HCT116 (cell line): ENCODE measurements at regions not wholly inside any gene's neighbourhood (a gene's known extent, or its start where the extent isn't known, plus 50 kb on each side); places are given as distances from the start of the nearest gene placed in this dataset.

ENCODE experiments used
- ATAC-seq: fragments of 200-7000 bp; cut with Tn5 transposase; 2 replicates; pipeline ENCODE4 v1.9.1; 2020; ENCODE audit warnings: mild to moderate bottlenecking, moderate library complexity
- BruUV-seq: library from RNA; stranded (reverse); fragments of 400-500 nt; replicated peaks from 2 replicates; lab custom pipeline; 2021; lab: Mats Ljungman, UMichigan
- CTCF ChIA-PET: fragments of 300-600 bp; sonication (Branson Sonifier 250); formaldehyde crosslinking; loops from one replicate; lab custom pipeline; 2021; ENCODE audit warnings: antibody characterized with exemption; lab: Charles Lee
- POLR2A ChIA-PET: fragments of 300-600, 350-600 bp; sonication (Branson Sonifier 250); formaldehyde crosslinking; loops from one replicate; lab custom pipeline; 2021; ENCODE audit warnings: antibody characterized with exemption; lab: Charles Lee
- RAD21 ChIA-PET, 2 experiments: fragments of 300-600 bp; sonication (Branson Sonifier 250); formaldehyde crosslinking; loops; one replicate each; lab custom pipeline; 2023; ENCODE audit warnings: low total read pairs in 2 of 2; ENCODE audit not compliant: uncharacterized antibody in 2 of 2, unreplicated experiment in 2 of 2, low non-redundant PET in 1 of 2; lab: Charles Lee
- DNase-seq: peaks from one replicate; pipeline ENCODE4 v3.0.0-alpha.2; 2010; ENCODE audit warnings: low read depth, low spot score
- H2AFZ ChIP-seq: fragments of 200-600 bp; shearing (Covaris generic), sonication (generic); 2 replicates; pipeline ENCODE4 v1.6.1; 2017; ENCODE audit warnings: low read depth, mixed run types, mixed read lengths, antibody characterized with exemption, low read length; ENCODE audit not compliant: poor library complexity, severe bottlenecking
- H3K27ac ChIP-seq: 2 replicates; pipeline ENCODE4 v1.5.1; 2012; ENCODE audit warnings: low read depth, low read length
- H3K27me3 ChIP-seq: fragments of 200-600 bp; sonication (generic); 2 replicates; pipeline ENCODE4 v1.6.1; 2016; ENCODE audit warnings: mixed run types, low read length, mixed read lengths; ENCODE audit not compliant: insufficient read depth
- H3K36me3 ChIP-seq, 2 experiments: fragments of 200-500 bp in 1 of 2; fragments of 200-600 bp in 1 of 2; sonication (Bioruptor generic) in 1 of 2; sonication (generic) in 1 of 2; 2 replicates each; pipeline versions ENCODE4 v1.5.1 to v1.6.1; 2014 to 2016; ENCODE audit warnings: low read length in 2 of 2, inconsistent platforms in 1 of 2, mixed read lengths in 1 of 2, mixed run types in 1 of 2; ENCODE audit not compliant: insufficient read depth in 2 of 2, control insufficient read depth in 1 of 2
- H3K4me1 ChIP-seq, 2 experiments: fragments of 200-600 bp in 1 of 2; sonication (generic) in 1 of 2; 2 replicates each; pipeline versions ENCODE4 v1.5.1 to v1.6.1; 2012 to 2017; ENCODE audit warnings: low read length in 2 of 2, inconsistent platforms in 1 of 2, mild to moderate bottlenecking in 1 of 2, mixed read lengths in 1 of 2, mixed run types in 1 of 2, moderate library complexity in 1 of 2; ENCODE audit not compliant: insufficient read depth in 2 of 2, control insufficient read depth in 1 of 2
- H3K4me2 ChIP-seq: fragments of 200-600 bp; sonication (generic); 2 replicates; pipeline ENCODE4 v1.6.1; 2017; ENCODE audit warnings: mixed run types, low read length, mixed read lengths
- H3K4me3 ChIP-seq, 2 experiments: fragments of 200-600 bp in 1 of 2; sonication (generic) in 1 of 2; replicated peaks in 1 of 2; 2 replicates each; pipeline ENCODE4 v1.5.1; 2011 to 2016; ENCODE audit warnings: low read length in 2 of 2, control low read depth in 1 of 2, low read depth in 1 of 2, mild to moderate bottlenecking in 1 of 2, mixed read lengths in 1 of 2, mixed run types in 1 of 2
- H3K79me2 ChIP-seq: fragments of 200-600 bp; sonication (generic); 2 replicates; pipeline ENCODE4 v1.6.1; 2017; ENCODE audit warnings: mild to moderate bottlenecking, mixed run types, low read length, moderate library complexity, mixed read lengths; ENCODE audit not compliant: insufficient read depth
- H3K9ac ChIP-seq: fragments of 200-600 bp; sonication (generic); 2 replicates; pipeline ENCODE4 v1.6.1; 2016; ENCODE audit warnings: low read length, mixed read lengths
- H3K9me2 ChIP-seq: fragments of 200-600 bp; sonication (generic), shearing (Covaris generic); 2 replicates; pipeline ENCODE4 v1.6.1; 2017; ENCODE audit warnings: mixed run types, mild to moderate bottlenecking, moderate library complexity; ENCODE audit not compliant: insufficient read depth
- H3K9me3 ChIP-seq, 2 experiments: fragments of 200-500 bp in 1 of 2; fragments of 200-600 bp in 1 of 2; sonication (Bioruptor generic) in 1 of 2; sonication (generic) in 1 of 2; 2 replicates each; pipeline ENCODE4 v1.6.1; 2014 to 2017; ENCODE audit warnings: low read length in 2 of 2, mixed read lengths in 2 of 2, inconsistent platforms in 1 of 2, low read depth in 1 of 2, mild to moderate bottlenecking in 1 of 2, mixed run types in 1 of 2, moderate library complexity in 1 of 2; ENCODE audit not compliant: control insufficient read depth in 1 of 2, insufficient read depth in 1 of 2
- H4K20me1 ChIP-seq: fragments of 200-600 bp; sonication (generic), shearing (Covaris generic); 2 replicates; pipeline ENCODE4 v1.6.1; 2017; ENCODE audit warnings: mixed run types, mild to moderate bottlenecking, moderate library complexity; ENCODE audit not compliant: insufficient read depth
- CBX3 ChIP-seq: IDR thresholded peaks from 2 replicates; pipeline ENCODE4 v1.6.1; 2012; ENCODE audit warnings: low read depth
- EGR1 ChIP-seq: IDR thresholded peaks from 2 replicates; pipeline ENCODE4 v1.6.1; 2012; ENCODE audit warnings: low read depth
- EZH2 ChIP-seq: fragments of 200-600 bp; sonication (generic); IDR thresholded peaks from 2 replicates; pipeline ENCODE4 v1.6.1; 2017; ENCODE audit warnings: antibody characterized with exemption, mixed run types
- EZH2phosphoT487 ChIP-seq: fragments of 200-600 bp; IDR thresholded peaks from 2 replicates; pipeline ENCODE4 v1.6.1; 2018; ENCODE audit warnings: antibody characterized with exemption, borderline replicate concordance
- FOSL1 ChIP-seq: IDR thresholded peaks from 2 replicates; pipeline ENCODE4 v1.6.1; 2012; ENCODE audit warnings: low read depth
- REST ChIP-seq: IDR thresholded peaks from 2 replicates; pipeline ENCODE4 v1.6.1; 2012; ENCODE audit warnings: low read depth
- SRF ChIP-seq: IDR thresholded peaks from 2 replicates; pipeline ENCODE4 v1.6.1; 2012; ENCODE audit warnings: low read depth
- ZFX ChIP-seq: fragments of 450-650 bp; IDR thresholded peaks from 2 replicates; pipeline ENCODE4 v1.6.1; 2017
- intact Hi-C: fragments of 100-400 bp; cut with micrococcal nuclease; formaldehyde crosslinking; loops from 2 replicates; pipeline ENCODE4 v1.10.0; 2022
- TF ChIP-seq, protein P1 (sequence below): IDR thresholded peaks from 2 replicates; pipeline ENCODE4 v1.6.1; 2012

DNA sequence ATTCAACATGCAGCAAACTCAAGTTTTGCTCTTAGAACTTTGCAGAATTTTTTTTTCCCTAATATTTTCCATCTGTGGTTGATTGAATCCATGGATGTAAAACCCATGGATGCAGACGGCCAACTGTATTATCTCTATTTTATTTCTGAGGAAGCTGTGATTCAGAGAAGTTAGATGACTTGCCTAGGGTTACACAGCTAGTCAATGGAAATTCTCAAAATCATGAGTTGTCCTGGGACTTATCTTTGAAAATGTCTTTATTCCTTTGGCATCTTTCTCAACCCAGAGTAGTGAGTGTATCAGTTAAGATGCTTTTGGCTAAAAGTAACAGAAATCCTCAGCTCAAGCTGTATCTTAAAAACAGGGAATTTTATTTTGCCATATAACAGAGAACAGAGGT is 107.9 kb upstream of the GALNT15 start:
- no peaks in the 10 kb centered on the region for H3K9me3 ChIP-seq
- no peak overlapping the region for H3K27ac ChIP-seq
- no peaks in the 10 kb centered on the region for H3K9me2 ChIP-seq
- H2AFZ ChIP-seq = no peak overlapping the region
- no peaks in the 10 kb centered on the region for H3K27me3 ChIP-seq
- ATAC-seq (no peak), DNase-seq (no peak)
- no peak overlapping the region for H3K4me3 ChIP-seq
- no peaks in the 10 kb centered on the region for H3K36me3 ChIP-seq
- intact Hi-C loops = no loop called here
- BruUV-seq = no TSS peak
- POLR2A ChIA-PET = no interaction called here
- no peaks in the 10 kb centered on the region for H3K79me2 ChIP-seq
- RAD21 ChIA-PET = no interaction called here
- H4K20me1 ChIP-seq = no peaks in the 10 kb centered on the region
- CTCF ChIA-PET = interaction anchor here (1.5 kb wide), 1 partner anchor 18 kb away, joined by 4 read pairs; no protein-coding TSS in a partner anchor
- no peak overlapping the region for H3K9ac ChIP-seq
- TF ChIP-seq EZH2phosphoT487 (no peak), EGR1 (no peak), REST (no peak), FOSL1 (no peak), SRF (no peak), EZH2 (no peak), ZFX (no peak), CBX3 (no peak)
- TF ChIP-seq, protein P1, sequence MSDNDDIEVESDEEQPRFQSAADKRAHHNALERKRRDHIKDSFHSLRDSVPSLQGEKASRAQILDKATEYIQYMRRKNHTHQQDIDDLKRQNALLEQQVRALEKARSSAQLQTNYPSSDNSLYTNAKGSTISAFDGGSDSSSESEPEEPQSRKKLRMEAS = no peak
- TF ChIP-seq, all 23 proteins: peak for 0
- Histone ChIP-seq H3K4me2 (no peak overlapping the region), H3K4me1 (peaks cover 18 to 27% of the 10 kb centered on the region in 2 experiments)
